ENCODE measurements at regions not wholly inside any gene's neighbourhood (a gene's known extent, or its start where the extent isn't known, plus 50 kb on each side); places are given as distances from the start of the nearest gene placed in this dataset.

DNA sequence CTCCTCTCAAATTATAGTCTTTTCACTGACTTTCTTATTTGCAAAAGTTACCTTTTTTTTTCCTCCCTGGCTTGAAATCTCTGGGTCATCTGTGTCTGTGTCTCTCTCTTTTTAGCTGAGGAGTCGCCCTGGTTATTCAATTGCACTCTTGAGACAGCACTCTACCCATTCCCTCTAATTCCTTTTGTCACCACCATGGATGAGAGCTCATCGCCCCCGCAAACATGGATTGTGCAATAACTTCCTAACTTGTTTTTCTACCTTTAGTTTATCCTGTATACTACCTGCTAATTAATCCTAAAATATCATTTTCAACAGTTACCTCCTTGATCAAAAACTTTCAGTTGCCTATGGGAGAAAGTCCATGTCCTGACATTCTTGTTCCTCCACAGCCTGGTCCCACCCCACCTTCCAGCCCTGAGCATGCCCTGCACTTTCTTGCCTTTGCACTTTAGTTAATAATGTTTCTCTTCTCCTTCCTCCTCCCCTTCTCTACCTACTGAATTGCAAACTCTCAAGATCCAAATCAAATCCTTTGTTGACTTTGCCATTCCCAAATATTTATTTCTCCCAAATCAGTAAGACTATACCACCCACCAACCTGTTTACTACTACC, 110.4 kb upstream of the MAGI3 start:
- H3K4ac ChIP-seq (replicated peaks; ENCODE audit: insufficient read length, low read depth, low read length), result no peak overlapping the region
- H2BK20ac ChIP-seq (ENCODE audit: low read length), result no peak overlapping the region
- H3K18ac ChIP-seq (ENCODE audit: extremely low read depth, low read length), result no peak overlapping the region
- WGBS, 2 experiments (ENCODE audit: extremely low coverage in 1 of 2, insufficient coverage in 1 of 2, insufficient read length in 1 of 2, insufficient replicate concordance in 2 of 2, low coverage in 1 of 2, low lambda C conversion rate in 2 of 2, missing lambda C conversion rate in 1 of 2), result 90% methylated on average over 3 of the region's 3 CpGs; no CpG with 5 or more reads in 1 of the 2 experiments
- no peaks in the 10 kb centered on the region for H3K23me2 ChIP-seq (ENCODE audit: low read depth, low read length)
- DNase-seq (ENCODE audit: low read depth in 1 of 2, low spot score in 2 of 2), result no peak
- no peak overlapping the region for H2AK5ac ChIP-seq (ENCODE audit: low read depth, low read length)
- no peak overlapping the region for H3K23ac ChIP-seq (ENCODE audit: insufficient read length)
- no peaks in the 10 kb centered on the region for H3K9me3 ChIP-seq (ENCODE audit: insufficient read depth in 2 of 2, low read depth in 1 of 2, low read length in 1 of 2)
- CTCF ChIA-PET (ENCODE audit: partially characterized antibody), result interaction anchor here (0.9 kb wide), 1 partner anchor 564 kb away, joined by 3 read pairs; no protein-coding TSS in a partner anchor
- H3K36me3 ChIP-seq (ENCODE audit: control insufficient read depth in 2 of 4, insufficient read depth in 4 of 4, low read length in 3 of 4), result no peaks in the 10 kb centered on the region
- no peak overlapping the region for H2BK5ac ChIP-seq (ENCODE audit: low read depth, low read length)
- no peak overlapping the region for H3K14ac ChIP-seq (ENCODE audit: insufficient read length)
- H4K20me1 ChIP-seq (replicated peaks in 1 of 2; ENCODE audit: control insufficient read depth in 1 of 2, insufficient read depth in 2 of 2, low read length in 2 of 2), result no peaks in the 10 kb centered on the region
- H3K27me3 ChIP-seq (replicated peaks in 1 of 4; ENCODE audit: control insufficient read depth in 3 of 4, extremely low read depth in 1 of 4, insufficient read depth in 3 of 4, low read length in 3 of 4), result peaks cover 0 to 4% (median 0%) of the 10 kb centered on the region in 4 experiments; a peak in 2 of 7 replicates
- H3K27ac ChIP-seq (ENCODE audit: low read depth, low read length), result no peak overlapping the region
- TF ChIP-seq JUN (IDR thresholded peaks at IDR 0.05; ENCODE audit: low read depth, low read length) (no peak), CEBPB (IDR thresholded peaks at IDR 0.05; ENCODE audit: low read depth, low read length) (peak; percentile 40; the same call in 1 of the 2 replicates)
- no peak overlapping the region for H2BK12ac ChIP-seq (ENCODE audit: low read depth, low read length)
- no peak overlapping the region for H3K9ac ChIP-seq (replicated peaks in 1 of 4; ENCODE audit: extremely low read depth in 1 of 4, low read depth in 3 of 4, low read length in 3 of 4)
- H2AFZ ChIP-seq (ENCODE audit: low read length), result no peak overlapping the region
- no peak overlapping the region for H4K91ac ChIP-seq (replicated peaks; ENCODE audit: insufficient read length, low read length)
- H4K8ac ChIP-seq (ENCODE audit: extremely low read depth, insufficient read depth, low read length), result no peak overlapping the region
- H2BK15ac ChIP-seq (ENCODE audit: low read length), result no peak overlapping the region
- POLR2A ChIA-PET (ENCODE audit: partially characterized antibody), result no interaction called here
- no peak overlapping the region for H4K5ac ChIP-seq (ENCODE audit: insufficient read length, low read depth, low read length)
- H3K4me3 ChIP-seq (ENCODE audit: extremely low read depth in 1 of 4, insufficient read depth in 2 of 4, low read depth in 3 of 4, low read length in 4 of 4), result no peak overlapping the region
- FAIRE-seq, result no peak
- no peaks in the 10 kb centered on the region for H3K79me2 ChIP-seq (ENCODE audit: control insufficient read depth in 1 of 2, insufficient read depth in 2 of 2, low read length in 2 of 2)
- H3K4me1 ChIP-seq (replicated peaks in 1 of 4; ENCODE audit: control insufficient read depth in 3 of 4, insufficient read depth in 4 of 4, low read length in 3 of 4), result peaks cover 0 to 2% (median under 1%) of the 10 kb centered on the region in 4 experiments; a peak in 1 of 7 replicates
- no peak overlapping the region for H2BK120ac ChIP-seq (replicated peaks; ENCODE audit: low read depth, low read length)
- H3K79me1 ChIP-seq (ENCODE audit: low read depth, low read length), result no peaks in the 10 kb centered on the region
- H3K4me2 ChIP-seq (ENCODE audit: insufficient read depth in 1 of 2, low read depth in 2 of 2, low read length in 2 of 2), result no peak overlapping the region
- no peak overlapping the region for H3K56ac ChIP-seq (replicated peaks; ENCODE audit: insufficient read length, low read depth, low read length)

Data from H1 (cell line).